Mesothelial cell of epicardium (in vitro differentiated cells): ENCODE measurements at regions not wholly inside any gene's neighbourhood (a gene's known extent, or its start where the extent isn't known, plus 50 kb on each side); places are given as distances from the start of the nearest gene placed in this dataset.
A peak's percentile ranks its signal among the peaks of the same experiment; 100 is the strongest.

Experiments
- DNase-seq, 2 experiments: peaks; one replicate each; pipeline ENCODE4 v3.0.0; 2021; ENCODE audit warnings: low spot score in 2 of 2; ENCODE audit not compliant: unreplicated experiment in 2 of 2
- H3K27ac Mint-ChIP-seq: 2 replicates; pipeline ENCODE4 v1.8.0; 2021; ENCODE audit warnings: mixed read lengths
- H3K27me3 Mint-ChIP-seq: 2 replicates; pipeline ENCODE4 v1.8.0; 2021; ENCODE audit warnings: low read depth, mixed read lengths
- H3K36me3 Mint-ChIP-seq: 2 replicates; pipeline ENCODE4 v1.8.0; 2021; ENCODE audit warnings: mixed read lengths
- H3K4me1 Mint-ChIP-seq: 2 replicates; pipeline ENCODE4 v1.8.0; 2021; ENCODE audit warnings: mixed read lengths
- H3K4me3 Mint-ChIP-seq: 2 replicates; pipeline ENCODE4 v1.8.0; 2021; ENCODE audit warnings: mild to moderate bottlenecking, moderate library complexity, mixed read lengths
- H3K9me3 Mint-ChIP-seq: 2 replicates; pipeline ENCODE4 v1.8.0; 2021; ENCODE audit warnings: mixed read lengths
- TF ChIP-seq, protein P1 (sequence below): fragments of 200-600 bp; sonication (generic); IDR thresholded peaks from one replicate; pipeline ENCODE4 v1.5.0; 2021; ENCODE audit warnings: antibody characterized with exemption; ENCODE audit not compliant: unreplicated experiment

DNA sequence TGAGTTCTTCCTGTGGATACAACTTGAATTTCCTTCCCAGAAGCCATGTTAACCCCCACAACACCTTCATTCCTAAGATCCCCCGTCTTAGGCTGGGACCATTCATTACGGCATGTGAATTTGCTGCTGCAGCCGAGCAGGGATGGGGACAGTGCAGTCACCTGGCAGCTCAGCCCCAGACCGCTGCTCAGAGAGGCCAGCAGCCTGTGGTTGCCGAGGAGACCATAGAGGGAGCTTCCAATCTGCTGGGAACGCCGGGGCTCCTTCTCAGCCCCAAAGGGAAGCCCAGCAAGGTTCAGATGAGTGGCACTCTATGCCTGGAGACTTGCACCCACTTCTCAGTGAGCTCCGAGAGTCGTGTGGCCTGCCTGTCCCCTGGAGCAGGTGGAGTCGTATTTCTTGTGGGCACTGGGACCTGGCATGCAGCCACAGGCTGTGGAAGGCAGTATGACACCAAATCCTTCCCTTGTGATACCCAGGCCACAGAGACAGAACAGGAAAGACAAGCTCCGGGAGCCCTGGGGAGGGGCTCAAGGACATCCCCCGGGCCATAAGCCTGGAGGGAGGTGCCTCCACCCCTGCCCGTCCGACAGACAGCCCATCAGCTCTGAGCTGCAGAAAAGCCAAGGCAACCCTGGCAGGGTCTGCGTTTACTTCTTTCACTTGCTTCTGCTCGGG, 167.3 kb downstream of the FAM43A start:
- no peaks in the 10 kb centered on the region for H3K36me3 Mint-ChIP-seq
- H3K27me3 Mint-ChIP-seq: no peaks in the 10 kb centered on the region
- H3K27ac Mint-ChIP-seq: no peak overlapping the region
- no peaks in the 10 kb centered on the region for H3K9me3 Mint-ChIP-seq
- H3K4me1 Mint-ChIP-seq: peaks cover 40% of the 10 kb centered on the region
- DNase-seq: peak in 1 of 2 experiments; percentile 45
- H3K4me3 Mint-ChIP-seq: no peak overlapping the region
- TF ChIP-seq, protein P1, sequence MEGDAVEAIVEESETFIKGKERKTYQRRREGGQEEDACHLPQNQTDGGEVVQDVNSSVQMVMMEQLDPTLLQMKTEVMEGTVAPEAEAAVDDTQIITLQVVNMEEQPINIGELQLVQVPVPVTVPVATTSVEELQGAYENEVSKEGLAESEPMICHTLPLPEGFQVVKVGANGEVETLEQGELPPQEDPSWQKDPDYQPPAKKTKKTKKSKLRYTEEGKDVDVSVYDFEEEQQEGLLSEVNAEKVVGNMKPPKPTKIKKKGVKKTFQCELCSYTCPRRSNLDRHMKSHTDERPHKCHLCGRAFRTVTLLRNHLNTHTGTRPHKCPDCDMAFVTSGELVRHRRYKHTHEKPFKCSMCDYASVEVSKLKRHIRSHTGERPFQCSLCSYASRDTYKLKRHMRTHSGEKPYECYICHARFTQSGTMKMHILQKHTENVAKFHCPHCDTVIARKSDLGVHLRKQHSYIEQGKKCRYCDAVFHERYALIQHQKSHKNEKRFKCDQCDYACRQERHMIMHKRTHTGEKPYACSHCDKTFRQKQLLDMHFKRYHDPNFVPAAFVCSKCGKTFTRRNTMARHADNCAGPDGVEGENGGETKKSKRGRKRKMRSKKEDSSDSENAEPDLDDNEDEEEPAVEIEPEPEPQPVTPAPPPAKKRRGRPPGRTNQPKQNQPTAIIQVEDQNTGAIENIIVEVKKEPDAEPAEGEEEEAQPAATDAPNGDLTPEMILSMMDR: no peak

- H3K4me1 Mint-ChIP-seq: peaks cover 40% of the 10 kb centered on the region
- no peaks in the 10 kb centered on the region for H3K36me3 Mint-ChIP-seq
- H3K9me3 Mint-ChIP-seq: no peaks in the 10 kb centered on the region
- H3K4me3 Mint-ChIP-seq: no peak overlapping the region
- H3K27ac Mint-ChIP-seq: peak overlapping the region; percentile 2
- H3K27me3 Mint-ChIP-seq: no peaks in the 10 kb centered on the region
- TF ChIP-seq, protein P1: no peak
- no peak for DNase-seq
Observed at GRCh38 chr3:194854206-194854605, 168.5 kb downstream of the FAM43A start.

- peaks cover 34% of the 10 kb centered on the region for H3K4me1 Mint-ChIP-seq
- H3K4me3 Mint-ChIP-seq: no peak overlapping the region
- TF ChIP-seq, protein P1: no peak
- no peaks in the 10 kb centered on the region for H3K9me3 Mint-ChIP-seq
- no peak overlapping the region for H3K27ac Mint-ChIP-seq
- H3K27me3 Mint-ChIP-seq: no peaks in the 10 kb centered on the region
- no peaks in the 10 kb centered on the region for H3K36me3 Mint-ChIP-seq
- DNase-seq: no peak
Observed at GRCh38 chr3:194854659-194855390, 169.1 kb downstream of the FAM43A start.

GRCh38 chr3:194856296-194856695, 170.6 kb downstream of the FAM43A start:
- H3K27me3 Mint-ChIP-seq: no peaks in the 10 kb centered on the region

DNA sequence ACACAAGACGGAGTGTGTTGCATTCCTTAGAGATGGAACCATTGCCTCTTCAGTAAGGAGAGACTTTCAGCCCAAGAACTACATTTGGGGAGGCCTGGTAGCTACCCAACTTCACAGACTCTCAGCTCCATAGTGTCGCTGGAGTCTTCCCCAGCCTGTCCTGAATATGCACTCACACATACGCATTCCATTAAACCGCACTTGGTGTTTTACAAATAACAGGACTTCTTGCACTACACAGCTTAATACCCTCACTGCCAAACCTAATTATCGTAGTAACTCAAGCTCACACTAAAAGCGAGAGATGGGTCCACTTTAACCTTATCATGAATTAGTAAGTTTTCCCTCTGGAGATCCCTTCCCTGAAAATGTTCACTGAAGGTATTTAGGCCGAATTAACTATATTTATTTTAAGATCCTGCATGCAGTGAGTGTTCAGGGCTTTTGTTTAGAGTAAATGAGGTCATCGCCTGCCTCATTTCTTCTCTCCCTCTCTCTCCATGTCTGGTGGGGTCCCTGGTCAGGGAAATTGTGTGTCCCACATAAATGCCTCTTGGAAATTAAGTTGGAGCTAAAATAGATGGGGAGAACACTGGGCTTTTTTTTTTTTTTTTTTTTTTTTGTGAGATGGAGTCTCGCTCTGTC, 171.9 kb downstream of the FAM43A start:
- H3K4me1 Mint-ChIP-seq: peaks cover 29% of the 10 kb centered on the region
- no peaks in the 10 kb centered on the region for H3K36me3 Mint-ChIP-seq
- H3K27ac Mint-ChIP-seq: no peak overlapping the region

More at GRCh38 chr3:194856296-194856695, 170.6 kb downstream of the FAM43A start:
- H3K4me3 Mint-ChIP-seq: no peak overlapping the region
- H3K4me1 Mint-ChIP-seq: peaks cover 31% of the 10 kb centered on the region
- H3K36me3 Mint-ChIP-seq: no peaks in the 10 kb centered on the region
- TF ChIP-seq, protein P1: no peak
- no peaks in the 10 kb centered on the region for H3K9me3 Mint-ChIP-seq
- no peak for DNase-seq
- H3K27ac Mint-ChIP-seq: no peak overlapping the region

More for the DNA sequence above, 171.9 kb downstream of the FAM43A start:
- DNase-seq: no peak
- peaks cover 1% of the 10 kb centered on the region for H3K27me3 Mint-ChIP-seq
- TF ChIP-seq, protein P1: no peak
- no peak overlapping the region for H3K4me3 Mint-ChIP-seq
- H3K9me3 Mint-ChIP-seq: no peaks in the 10 kb centered on the region
